Stimulated activated CD8-positive, alpha-beta memory T cell treated with anti-CD3 and anti-CD28 coated beads, Interleukin-12 subunit alpha, Interleukin-12 subunit beta, amount 100 ng/mL, for 1 hour (primary cell): ENCODE measurements at regions not wholly inside any gene's neighbourhood (a gene's known extent, or its start where the extent isn't known, plus 50 kb on each side); places are given as distances from the start of the nearest gene placed in this dataset.
"Not testable (repeated sequence)": the region's sequence is repeated elsewhere in the genome, so short reads cannot be mapped to it uniquely, and the experiment has no call there.

Source experiments
- DNase-seq: peaks from one replicate; pipeline ENCODE4 v3.0.0-alpha.2; 2020; ENCODE audit warnings: low read depth

DNA sequence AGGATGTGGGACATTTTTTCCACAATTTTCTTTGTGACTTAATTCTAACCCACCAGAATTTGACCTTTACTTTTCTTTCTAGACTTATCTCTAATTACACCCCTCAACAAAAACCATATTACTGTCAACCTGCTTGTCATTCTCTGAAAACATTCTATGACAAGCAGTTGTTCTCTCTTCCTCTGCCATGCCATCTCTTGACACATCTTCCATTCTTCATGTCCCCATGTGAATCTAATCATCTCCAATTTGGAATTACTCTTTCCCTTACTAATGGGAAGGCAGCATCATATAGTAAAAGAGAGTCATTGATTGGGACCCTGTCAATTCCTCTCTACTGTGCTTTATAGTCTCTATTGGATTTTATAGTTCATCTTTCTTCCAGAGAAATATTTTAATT, 61.3 kb upstream of the P2RY1 start:
- no peak for DNase-seq

DNA sequence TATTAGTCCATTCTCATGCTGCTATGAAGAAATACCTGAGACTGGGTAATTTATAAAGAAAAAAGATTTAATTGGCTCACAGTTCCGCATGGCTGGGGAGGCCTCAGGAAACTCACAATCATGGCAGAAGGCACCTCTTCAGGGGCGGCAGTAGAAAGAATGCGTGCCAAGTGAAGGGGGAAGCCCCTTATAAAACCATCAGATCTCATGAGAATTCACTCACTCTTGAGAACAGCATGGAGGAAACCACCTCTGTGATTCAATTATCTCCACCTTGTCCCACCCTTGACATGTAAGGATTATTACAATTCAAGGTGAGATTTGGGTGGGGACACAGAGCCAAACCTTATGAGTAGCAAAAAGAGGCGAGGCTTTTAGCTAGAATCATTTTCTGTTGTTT, 60.7 kb upstream of the P2RY1 start:
- DNase-seq = not testable (repeated sequence)

DNA sequence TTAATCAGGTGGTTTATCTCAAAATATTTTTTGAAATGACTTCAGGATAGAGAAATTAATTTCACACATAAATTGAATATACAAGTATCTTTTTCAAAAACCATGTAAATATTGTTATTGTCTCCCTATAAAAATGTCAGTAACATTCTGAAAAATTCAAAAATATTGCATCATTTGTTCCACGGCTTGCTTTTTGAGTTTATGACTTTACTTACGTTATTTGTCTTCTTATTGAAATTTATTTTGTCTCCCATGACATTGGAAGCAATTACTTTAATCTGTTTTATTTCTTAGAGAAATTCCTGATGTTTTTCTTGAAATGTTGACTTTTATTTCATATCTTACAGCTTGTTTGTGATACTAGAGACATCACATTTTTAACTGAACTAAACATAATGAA, 56.9 kb upstream of the P2RY1 start:
- no peak for DNase-seq

DNA sequence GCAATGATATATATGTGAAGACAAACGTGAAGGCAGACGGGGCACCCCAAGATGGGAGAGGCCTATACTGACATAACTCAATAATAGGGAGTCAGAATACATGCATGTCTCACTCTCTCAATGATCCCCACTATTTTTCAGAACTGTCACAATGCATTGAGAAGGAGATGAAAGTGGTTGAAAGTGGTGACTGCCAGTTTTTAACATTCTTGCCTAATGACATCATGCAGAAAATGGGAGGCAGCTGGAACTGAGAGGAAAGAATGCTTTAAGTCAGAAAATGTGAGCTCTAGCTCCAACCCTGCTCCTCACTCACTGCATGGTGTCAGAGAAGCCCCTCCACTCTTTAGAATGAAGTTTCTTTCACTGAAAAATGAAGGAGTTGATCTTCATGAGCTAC, 55.3 kb upstream of the P2RY1 start:
- no peak for DNase-seq

DNA sequence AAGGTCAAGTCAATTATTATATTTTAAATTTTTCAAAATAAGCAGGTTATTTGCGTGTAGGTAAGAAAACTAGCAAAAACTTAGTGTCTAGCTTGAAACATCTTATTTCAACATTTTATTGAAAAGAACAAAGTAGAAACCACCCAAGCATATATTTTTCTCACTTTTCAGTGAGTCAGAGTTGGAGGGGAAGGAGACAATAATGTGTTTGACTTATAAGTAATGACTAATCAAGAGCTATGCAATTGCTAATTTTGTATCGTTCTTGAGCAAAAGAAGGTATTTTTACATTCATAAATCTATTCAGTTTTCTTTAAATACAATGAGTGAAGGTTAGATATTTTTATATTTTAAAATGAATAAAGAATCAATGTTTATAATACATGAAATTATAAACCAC, 54.4 kb upstream of the P2RY1 start:
- DNase-seq = no peak

DNA sequence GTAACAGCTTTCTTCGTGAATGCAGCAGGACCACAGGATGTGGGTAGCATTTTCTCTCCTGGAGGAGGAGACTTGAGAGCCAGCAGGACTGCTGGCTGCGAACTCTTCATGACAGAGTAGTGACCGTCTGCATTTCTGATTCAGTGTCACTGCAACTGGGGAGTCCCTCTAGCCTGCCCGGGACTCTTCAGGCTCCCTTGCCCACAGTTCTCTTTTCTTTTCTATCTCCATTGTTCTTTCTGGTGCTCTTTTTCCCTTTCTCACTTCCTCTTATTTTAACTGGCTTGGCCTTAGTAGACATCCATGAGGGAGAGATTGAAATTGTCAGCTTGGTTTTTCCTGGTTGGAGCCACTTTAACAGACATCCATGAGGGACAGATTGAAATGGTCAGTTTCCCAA, 49.9 kb upstream of the P2RY1 start:
- DNase-seq = no peak
